IMR-90 (cell line): ENCODE measurements at regions not wholly inside any gene's neighbourhood (a gene's known extent, or its start where the extent isn't known, plus 50 kb on each side); places are given as distances from the start of the nearest gene placed in this dataset.

ENCODE experiments used
- BHLHE40 ChIP-seq: fragments of 150-350 bp; IDR thresholded peaks from 2 replicates; pipeline ENCODE4 v1.6.1; 2016; ENCODE audit warnings: mild to moderate bottlenecking, low read depth, low read length
- CEBPB ChIP-seq: IDR thresholded peaks from 2 replicates; pipeline ENCODE4 v1.6.1; 2012; ENCODE audit warnings: low read depth, low read length, improper control_type of control experiment
- CHD1 ChIP-seq: IDR thresholded peaks from 2 replicates; pipeline ENCODE4 v1.6.1; 2012; ENCODE audit warnings: low read depth, low read length, improper control_type of control experiment
- CTCF ChIP-seq: conservative IDR thresholded peaks from 2 replicates; pipeline ENCODE4 v1.5.1; 2012; ENCODE audit warnings: mild to moderate bottlenecking, low read depth, low read length, improper control_type of control experiment
- MAFK ChIP-seq: IDR thresholded peaks from 2 replicates; pipeline ENCODE4 v1.6.1; 2012; ENCODE audit warnings: low read depth, low read length, improper control_type of control experiment
- MAZ ChIP-seq: IDR thresholded peaks from 2 replicates; pipeline ENCODE4 v1.6.1; 2012; ENCODE audit warnings: low read depth, mild to moderate bottlenecking, low read length, improper control_type of control experiment, moderate library complexity, borderline replicate concordance
- MXI1 ChIP-seq: IDR thresholded peaks from 2 replicates; pipeline ENCODE4 v1.6.1; 2012; ENCODE audit warnings: low read depth, mild to moderate bottlenecking, low read length, moderate library complexity, borderline replicate concordance
- POLR2A ChIP-seq: IDR thresholded peaks from 2 replicates; pipeline ENCODE4 v1.6.1; 2012; ENCODE audit warnings: mild to moderate bottlenecking, low read depth, low read length
- RAD21 ChIP-seq: IDR thresholded peaks from 2 replicates; pipeline ENCODE4 v1.6.1; 2012; ENCODE audit warnings: low read length, improper control_type of control experiment
- RFX5 ChIP-seq: IDR thresholded peaks from 2 replicates; pipeline ENCODE4 v1.8.0; 2012; ENCODE audit warnings: low read depth, mild to moderate bottlenecking, low read length, moderate library complexity
- SMC3 ChIP-seq: fragments of 150-350 bp; IDR thresholded peaks from 2 replicates; pipeline ENCODE4 v1.6.1; 2016; ENCODE audit warnings: low read depth, mild to moderate bottlenecking, antibody characterized with exemption, low read length, moderate library complexity
- USF2 ChIP-seq: fragments of 150-350 bp; IDR thresholded peaks from 2 replicates; pipeline ENCODE4 v1.6.1; 2017; ENCODE audit warnings: mild to moderate bottlenecking, antibody characterized with exemption, low read length, low read depth

- no peak for TF ChIP-seq BHLHE40
- TF ChIP-seq CTCF: no peak
- no peak for TF ChIP-seq USF2
- TF ChIP-seq POLR2A: no peak
- no peak for TF ChIP-seq CEBPB
- TF ChIP-seq CHD1: no peak
- no peak for TF ChIP-seq MAZ
- no peak for TF ChIP-seq RAD21
- no peak for TF ChIP-seq MAFK
- TF ChIP-seq RFX5: no peak
- no peak for TF ChIP-seq MXI1
- TF ChIP-seq SMC3: no peak
Observed at GRCh38 chr12:105836242-105836622, 302.5 kb downstream of the NUAK1 start.
